Neural progenitor cell (in vitro differentiated cells): ENCODE measurements at regions not wholly inside any gene's neighbourhood (a gene's known extent, or its start where the extent isn't known, plus 50 kb on each side); places are given as distances from the start of the nearest gene placed in this dataset.

Experiments used
- CTCF ChIP-seq: fragments of 200-600 bp; sonication (generic); IDR thresholded peaks from 2 replicates; pipeline ENCODE4 v1.5.1; 2017; ENCODE audit warnings: antibody characterized with exemption, mild to moderate bottlenecking
- EZH2 ChIP-seq: fragments of 200-600 bp; sonication (generic); IDR thresholded peaks from 2 replicates; pipeline ENCODE4 v1.6.1; 2017; ENCODE audit warnings: antibody characterized with exemption, mild to moderate bottlenecking, moderate library complexity
- EZH2phosphoT487 ChIP-seq: fragments of 200-600 bp; sonication (generic); IDR thresholded peaks from 2 replicates; pipeline ENCODE4 v1.6.1; 2017; ENCODE audit warnings: antibody characterized with exemption

GRCh38 chr2:48173141-48173540 is 141.3 kb upstream of the FOXN2 start:
- TF ChIP-seq CTCF = no peak
- TF ChIP-seq EZH2phosphoT487 = no peak
- no peak for TF ChIP-seq EZH2
